ENCODE measurements at regions not wholly inside any gene's neighbourhood (a gene's known extent, or its start where the extent isn't known, plus 50 kb on each side); places are given as distances from the start of the nearest gene placed in this dataset.
"Not testable (repeated sequence)": the region's sequence is repeated elsewhere in the genome, so short reads cannot be mapped to it uniquely, and the experiment has no call there.

GRCh38 chr21:14903172-14903865 lies 161.5 kb downstream of the NRIP1 start:
- no peak for DNase-seq

GRCh38 chr21:14901482-14901958 lies 163.3 kb downstream of the NRIP1 start:
- DNase-seq: peak; percentile 73 to 78 (median 73)

- DNase-seq: no peak
Measured at GRCh38 chr21:14900611-14901010, 164.2 kb downstream of the NRIP1 start.

GRCh38 chr21:14900058-14900457 lies 164.7 kb downstream of the NRIP1 start:
- no peak for DNase-seq

GRCh38 chr21:14895792-14896191 lies 169.0 kb downstream of the NRIP1 start:
- DNase-seq: no peak

GRCh38 chr21:14890141-14890540 lies 174.7 kb downstream of the NRIP1 start:
- DNase-seq: no peak

- DNase-seq: no peak
Measured at GRCh38 chr21:14889080-14889810, 175.6 kb downstream of the NRIP1 start.

GRCh38 chr21:14888202-14888601 lies 176.6 kb downstream of the NRIP1 start:
- DNase-seq: no peak

GRCh38 chr21:14886001-14886400 lies 178.8 kb downstream of the NRIP1 start:
- DNase-seq: no peak

- DNase-seq: no peak
Measured at GRCh38 chr21:14883351-14883750, 181.4 kb downstream of the NRIP1 start.

- not testable (repeated sequence) for DNase-seq
Measured at GRCh38 chr21:14882545-14882944, 182.3 kb downstream of the NRIP1 start.

GRCh38 chr21:14881863-14882499 lies 182.8 kb downstream of the NRIP1 start:
- no peak for DNase-seq

- no peak for DNase-seq
Measured at GRCh38 chr21:14880922-14881321, 183.9 kb downstream of the NRIP1 start.

- DNase-seq: peak; percentile 79 to 91 (median 86)
Measured at GRCh38 chr21:14879458-14879857, 185.3 kb downstream of the NRIP1 start.

- no peak for DNase-seq
Measured at GRCh38 chr21:14878971-14879370, 185.8 kb downstream of the NRIP1 start.

GRCh38 chr21:14877581-14878228 lies 187.1 kb downstream of the NRIP1 start:
- DNase-seq: peak; percentile 69 to 89 (median 89)

GRCh38 chr21:14876524-14876840 lies 188.3 kb downstream of the NRIP1 start:
- DNase-seq: peak in 1 of 3 donors; percentile 8

- peak in 1 of 3 donors; percentile 16 for DNase-seq
Measured at GRCh38 chr21:14875704-14876523, 188.9 kb downstream of the NRIP1 start.

- DNase-seq: no peak
Measured at GRCh38 chr21:14875186-14875585, 189.6 kb downstream of the NRIP1 start.

GRCh38 chr21:14874379-14874778 lies 190.4 kb downstream of the NRIP1 start:
- peak in 1 of 3 donors; percentile 1 for DNase-seq

- DNase-seq: peak in 1 of 3 donors; percentile 3
Measured at GRCh38 chr21:14871861-14872260, 192.9 kb downstream of the NRIP1 start.

GRCh38 chr21:14870853-14871149 lies 194.0 kb downstream of the NRIP1 start:
- DNase-seq: peak in 1 of 3 donors; percentile 18

All from suppressor macrophage treated with lipopolysaccharide for 1 hour (primary cell).